SW480 (cell line): ENCODE measurements at regions not wholly inside any gene's neighbourhood (a gene's known extent, or its start where the extent isn't known, plus 50 kb on each side); places are given as distances from the start of the nearest gene placed in this dataset.
"Not testable (repeated sequence)": the region's sequence is repeated elsewhere in the genome, so short reads cannot be mapped to it uniquely, and the experiment has no call there.

Source experiments
- DNase-seq: peaks from one replicate; pipeline ENCODE4 v3.0.0-alpha.2; 2016; ENCODE audit warnings: low spot score

- DNase-seq: no peak
Observed at GRCh38 chr9:109599131-109599530, 101.0 kb upstream of the PTPN3 start.

GRCh38 chr9:109599711-109600110, 101.6 kb upstream of the PTPN3 start:
- no peak for DNase-seq

- DNase-seq: peak; percentile 20
Observed at GRCh38 chr9:109600142-109600541, 102.0 kb upstream of the PTPN3 start.

GRCh38 chr9:109601181-109601580, 103.1 kb upstream of the PTPN3 start:
- DNase-seq: no peak

- DNase-seq: peak; percentile 21
Observed at GRCh38 chr9:109602987-109603386, 104.9 kb upstream of the PTPN3 start.

- DNase-seq: no peak
Observed at GRCh38 chr9:109604131-109604530, 106.0 kb upstream of the PTPN3 start.

- DNase-seq: no peak
Observed at GRCh38 chr9:109604781-109605180, 106.7 kb upstream of the PTPN3 start.

- no peak for DNase-seq
Observed at GRCh38 chr9:109609060-109609459, 111.0 kb upstream of the PTPN3 start.

- no peak for DNase-seq
Observed at GRCh38 chr9:109616571-109617120, 118.5 kb upstream of the PTPN3 start.

GRCh38 chr9:109619310-109619709, 121.2 kb upstream of the PTPN3 start:
- no peak for DNase-seq

- no peak for DNase-seq
Observed at GRCh38 chr9:109624143-109624542, 126.0 kb upstream of the PTPN3 start.

GRCh38 chr9:109624896-109625295, 126.8 kb upstream of the PTPN3 start:
- no peak for DNase-seq

GRCh38 chr9:109627042-109627441, 128.9 kb upstream of the PTPN3 start:
- no peak for DNase-seq

- DNase-seq: no peak
Observed at GRCh38 chr9:109629615-109630014, 131.5 kb upstream of the PTPN3 start.

GRCh38 chr9:109632817-109633216, 134.7 kb upstream of the PTPN3 start:
- no peak for DNase-seq

GRCh38 chr9:109639674-109640579, 140.1 kb upstream of the PALM2AKAP2 start:
- no peak for DNase-seq

- DNase-seq: no peak
Observed at GRCh38 chr9:109640580-109641371, 139.2 kb upstream of the PALM2AKAP2 start.

- DNase-seq: no peak
Observed at GRCh38 chr9:109641372-109641659, 138.7 kb upstream of the PALM2AKAP2 start.

GRCh38 chr9:109652112-109652511, 127.9 kb upstream of the PALM2AKAP2 start:
- no peak for DNase-seq

- DNase-seq: peak; percentile 29
Observed at GRCh38 chr9:109652971-109653370, 127.0 kb upstream of the PALM2AKAP2 start.

GRCh38 chr9:109653470-109653869, 126.5 kb upstream of the PALM2AKAP2 start:
- DNase-seq: no peak

GRCh38 chr9:109663978-109664377, 116.0 kb upstream of the PALM2AKAP2 start:
- not testable (repeated sequence) for DNase-seq

- not testable (repeated sequence) for DNase-seq
Observed at GRCh38 chr9:109665736-109666135, 114.3 kb upstream of the PALM2AKAP2 start.
